ENCODE measurements at regions not wholly inside any gene's neighbourhood (a gene's known extent, or its start where the extent isn't known, plus 50 kb on each side); places are given as distances from the start of the nearest gene placed in this dataset.

DNA sequence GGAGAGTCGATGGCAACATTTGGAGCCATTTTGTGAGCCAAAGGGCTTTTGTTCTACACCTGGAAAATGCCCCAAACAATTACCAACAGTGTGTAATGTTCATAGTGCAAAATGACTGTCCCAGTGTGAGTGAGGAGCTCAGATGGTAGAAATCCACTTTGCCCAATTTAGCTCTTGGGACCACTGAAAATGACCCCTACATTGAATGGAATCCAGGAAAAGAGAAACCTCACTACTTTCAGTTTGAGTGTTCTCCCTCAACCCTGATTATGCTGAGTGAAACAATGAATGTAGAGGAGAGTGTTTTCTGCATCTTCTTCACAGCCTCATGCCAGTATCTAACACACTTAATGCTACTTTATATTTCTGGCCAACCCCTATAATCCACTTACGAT, 84.9 kb upstream of the NRN1 start:
- peaks cover 0 to 3% (median 0%) of the 10 kb centered on the region in 12 donors for H3K4me1 ChIP-seq
- intact Hi-C loops (cut with DNase I), result no loop called here
- no peak overlapping the region for H3K4me3 ChIP-seq
- TF ChIP-seq, protein P1, sequence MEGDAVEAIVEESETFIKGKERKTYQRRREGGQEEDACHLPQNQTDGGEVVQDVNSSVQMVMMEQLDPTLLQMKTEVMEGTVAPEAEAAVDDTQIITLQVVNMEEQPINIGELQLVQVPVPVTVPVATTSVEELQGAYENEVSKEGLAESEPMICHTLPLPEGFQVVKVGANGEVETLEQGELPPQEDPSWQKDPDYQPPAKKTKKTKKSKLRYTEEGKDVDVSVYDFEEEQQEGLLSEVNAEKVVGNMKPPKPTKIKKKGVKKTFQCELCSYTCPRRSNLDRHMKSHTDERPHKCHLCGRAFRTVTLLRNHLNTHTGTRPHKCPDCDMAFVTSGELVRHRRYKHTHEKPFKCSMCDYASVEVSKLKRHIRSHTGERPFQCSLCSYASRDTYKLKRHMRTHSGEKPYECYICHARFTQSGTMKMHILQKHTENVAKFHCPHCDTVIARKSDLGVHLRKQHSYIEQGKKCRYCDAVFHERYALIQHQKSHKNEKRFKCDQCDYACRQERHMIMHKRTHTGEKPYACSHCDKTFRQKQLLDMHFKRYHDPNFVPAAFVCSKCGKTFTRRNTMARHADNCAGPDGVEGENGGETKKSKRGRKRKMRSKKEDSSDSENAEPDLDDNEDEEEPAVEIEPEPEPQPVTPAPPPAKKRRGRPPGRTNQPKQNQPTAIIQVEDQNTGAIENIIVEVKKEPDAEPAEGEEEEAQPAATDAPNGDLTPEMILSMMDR (IDR thresholded peaks at IDR 0.05), result no peak
- no peak for TF ChIP-seq POLR2A (IDR thresholded peaks at IDR 0.05)
- 77 to 86% (median 81%) methylated on average over 2 of the region's 2 CpGs for WGBS, 4 donors
- no peaks in the 10 kb centered on the region for H3K36me3 ChIP-seq
- ATAC-seq (no peak), DNase-seq (no peak)
- H3K9me3 ChIP-seq, result peaks cover 0 to 7% (median 0%) of the 10 kb centered on the region in 12 donors
- no peak overlapping the region for H3K27ac ChIP-seq
- H3K27me3 ChIP-seq, result peaks cover 0 to 5% (median 0%) of the 10 kb centered on the region in 9 donors

DNA sequence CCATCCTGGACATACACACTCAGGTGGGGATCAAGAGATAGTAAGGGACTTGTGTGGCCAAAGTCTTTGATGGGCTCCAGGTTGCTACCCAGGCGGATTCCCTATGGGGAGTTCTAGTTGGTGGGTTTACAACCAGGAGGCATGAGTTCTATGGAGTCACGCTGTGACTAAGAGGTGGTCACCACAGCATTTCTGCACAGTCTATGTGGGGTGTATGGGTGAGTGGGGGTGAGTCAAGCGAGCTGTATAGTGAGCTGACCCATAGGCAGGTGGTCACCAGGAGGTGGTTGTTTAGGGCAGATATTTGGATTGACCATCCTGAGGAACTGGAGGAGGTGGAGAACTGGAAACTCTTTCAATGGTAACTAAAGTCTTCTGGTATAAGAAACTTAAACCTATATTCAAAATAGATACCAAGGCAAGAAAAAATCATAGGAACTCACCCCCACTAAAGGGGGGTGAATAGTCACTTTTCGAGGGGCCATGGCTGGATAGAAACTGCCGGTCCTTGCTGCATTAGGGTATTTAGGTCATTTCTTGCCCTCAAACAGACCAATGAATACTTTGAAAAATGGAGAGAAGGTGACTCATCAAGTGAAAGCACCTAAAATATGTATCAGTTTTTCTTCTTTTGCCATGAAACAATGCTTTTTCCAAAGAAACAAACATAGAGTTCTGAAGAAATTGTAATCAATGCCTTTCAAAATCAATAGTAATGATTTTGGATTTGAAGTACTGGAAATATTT, 84.3 kb upstream of the NRN1 start:
- intact Hi-C loops (cut with DNase I), result no loop called here

DNA sequence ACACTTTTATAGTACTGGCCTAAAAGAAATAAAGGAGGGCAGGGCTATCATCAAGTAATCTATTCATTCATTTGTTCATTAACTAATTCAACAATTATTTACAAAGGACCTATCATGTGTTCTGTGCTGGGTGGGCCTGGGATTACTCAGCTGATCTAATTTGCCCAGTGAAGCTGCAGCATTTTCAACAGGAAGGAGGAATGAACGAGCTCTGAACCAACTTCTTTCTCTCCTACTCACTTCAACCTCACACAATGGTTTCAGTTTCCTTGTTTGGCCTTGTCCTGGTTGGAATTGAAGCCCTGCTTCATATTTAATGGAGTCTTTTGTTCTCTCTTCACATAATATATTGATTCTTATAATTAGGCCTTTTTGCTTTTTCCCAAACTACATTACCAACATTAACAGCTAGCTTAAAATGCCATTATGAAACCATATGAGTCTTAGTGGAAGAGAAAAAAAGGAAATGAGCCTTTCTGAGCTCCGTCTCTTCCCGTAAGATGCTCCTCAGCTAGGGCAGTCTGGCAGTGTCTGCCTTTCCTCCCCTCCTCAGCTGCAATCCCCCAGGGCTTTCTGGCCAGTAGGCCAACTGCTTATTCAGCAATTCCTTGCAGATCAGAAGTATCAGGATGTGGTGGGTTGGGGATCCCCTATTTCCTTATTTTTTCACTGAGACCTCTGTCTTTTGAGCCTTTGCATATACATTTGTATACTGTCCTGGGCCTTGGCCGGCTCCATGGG, 79.4 kb upstream of the NRN1 start:
- H3K4me1 ChIP-seq, result peaks cover 0 to 13% (median 0%) of the 10 kb centered on the region in 12 donors
- H3K27ac ChIP-seq, result peak overlapping the region in 1 of 12 donors; percentile 66
- ATAC-seq, result no peak
- no peak overlapping the region for H3K4me3 ChIP-seq
- peak in 2 of 5 donors; percentile 8 to 32 for DNase-seq
- WGBS, 4 donors, result 17 to 70% (median 27%) methylated on average over 4 of the region's 4 CpGs
- H3K36me3 ChIP-seq, result no peaks in the 10 kb centered on the region
- peaks cover 0 to 5% (median 0%) of the 10 kb centered on the region in 9 donors for H3K27me3 ChIP-seq
- no peak for TF ChIP-seq POLR2A (IDR thresholded peaks at IDR 0.05)
- TF ChIP-seq, protein P1 (IDR thresholded peaks at IDR 0.05), result no peak
- intact Hi-C loops (cut with DNase I), result no loop called here
- peaks cover 0 to 18% (median 0%) of the 10 kb centered on the region in 12 donors for H3K9me3 ChIP-seq

More for the DNA sequence above, 84.3 kb upstream of the NRN1 start:
- TF ChIP-seq, protein P1 (IDR thresholded peaks at IDR 0.05), result no peak
- Histone ChIP-seq H3K4me1 (peaks cover 0 to 7% (median 0%) of the 10 kb centered on the region in 12 donors), H3K27ac (no peak overlapping the region), H3K27me3 (peaks cover 0 to 5% (median 0%) of the 10 kb centered on the region in 9 donors), H3K4me3 (no peak overlapping the region), H3K9me3 (peaks cover 0 to 4% (median 0%) of the 10 kb centered on the region in 12 donors), H3K36me3 (no peaks in the 10 kb centered on the region)
- no peak for DNase-seq
- no peak for ATAC-seq
- 82 to 88% (median 86%) methylated on average over 5 of the region's 5 CpGs for WGBS, 4 donors

DNA sequence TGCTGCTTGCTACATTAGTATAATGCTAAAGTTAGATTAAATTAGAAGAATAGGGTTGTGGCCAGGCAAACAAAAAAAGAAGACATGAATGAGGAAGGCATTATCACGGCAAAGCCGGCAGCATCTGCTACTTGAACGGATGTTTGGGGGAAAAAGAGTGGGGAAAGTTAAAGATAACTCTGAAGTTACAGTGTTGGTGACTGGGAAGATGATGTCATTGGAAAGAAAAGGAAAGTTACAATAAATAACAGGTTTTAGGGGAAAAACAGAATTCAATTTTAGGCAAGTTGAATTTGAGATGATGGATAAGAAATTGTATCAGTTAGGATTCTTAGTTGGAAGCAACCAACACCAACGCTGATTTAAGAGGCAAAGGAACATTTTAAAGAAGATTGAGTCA, 74.2 kb upstream of the NRN1 start:
- Histone ChIP-seq H3K4me1 (peaks cover 0 to 6% (median 0%) of the 10 kb centered on the region in 12 donors), H3K27ac (no peak overlapping the region), H3K27me3 (peaks cover 0 to 2% (median 0%) of the 10 kb centered on the region in 9 donors), H3K9me3 (peaks cover 0 to 18% (median 0%) of the 10 kb centered on the region in 12 donors), H3K36me3 (no peaks in the 10 kb centered on the region), H3K4me3 (no peak overlapping the region)
- DNase-seq, result no peak
- TF ChIP-seq POLR2A (IDR thresholded peaks at IDR 0.05), result no peak
- TF ChIP-seq, protein P1 (IDR thresholded peaks at IDR 0.05), result no peak
- intact Hi-C loops (cut with DNase I), result no loop called here
- 65 to 79% (median 74%) methylated on average over 4 of the region's 4 CpGs for WGBS, 4 donors
- ATAC-seq, result no peak

Measured in heart left ventricle (tissue), 16 donors.